GM12873 (cell line): ENCODE measurements at regions not wholly inside any gene's neighbourhood (a gene's known extent, or its start where the extent isn't known, plus 50 kb on each side); places are given as distances from the start of the nearest gene placed in this dataset.

Source experiments
- CTCF ChIP-seq: IDR thresholded peaks from 2 replicates; pipeline ENCODE4 v1.5.1; 2012; ENCODE audit warnings: low read depth, mild to moderate bottlenecking, moderate library complexity, low read length, control low read depth; ENCODE audit not compliant: insufficient read depth; ENCODE audit errors: missing control alignments

GRCh38 chr10:4599471-4599870, 226.5 kb upstream of the AKR1E2 start:
- TF ChIP-seq CTCF = no peak

- no peak for TF ChIP-seq CTCF
Observed at GRCh38 chr10:4596951-4597350, 229.1 kb upstream of the AKR1E2 start.

GRCh38 chr10:4595719-4596319, 230.2 kb upstream of the AKR1E2 start:
- TF ChIP-seq CTCF = no peak

- TF ChIP-seq CTCF = no peak
Observed at GRCh38 chr10:4590807-4591206, 235.2 kb upstream of the AKR1E2 start.

- TF ChIP-seq CTCF = no peak
Observed at GRCh38 chr10:4588824-4589223, 237.2 kb upstream of the AKR1E2 start.

GRCh38 chr10:4587466-4587865, 238.5 kb upstream of the AKR1E2 start:
- TF ChIP-seq CTCF = no peak

GRCh38 chr10:4586776-4587175, 239.2 kb upstream of the AKR1E2 start:
- no peak for TF ChIP-seq CTCF
